Astrocyte (in vitro differentiated cells and primary cell): ENCODE measurements at regions not wholly inside any gene's neighbourhood (a gene's known extent, or its start where the extent isn't known, plus 50 kb on each side); places are given as distances from the start of the nearest gene placed in this dataset.

Source experiments
- DNase-seq: peaks from one replicate; pipeline ENCODE4 v3.0.0-alpha.2; 2010; ENCODE audit warnings: low read depth
- FAIRE-seq: peaks from 2 replicates; lab custom pipeline; 2011; peaks lifted over from hg19 to GRCh38; lab: Jason Lieb, UNC
- H2AFZ ChIP-seq: 2 replicates; pipeline ENCODE4 v1.6.0; 2012; ENCODE audit warnings: low read depth, low read length, inconsistent platforms
- H3K27ac ChIP-seq: 2 replicates; pipeline ENCODE4 v1.5.1; 2011; ENCODE audit warnings: low read depth, low read length, inconsistent platforms
- H3K27me3 ChIP-seq: 2 replicates; pipeline ENCODE4 v1.6.0; 2011; ENCODE audit warnings: low read length, inconsistent platforms; ENCODE audit not compliant: insufficient read depth
- H3K36me3 ChIP-seq: 2 replicates; pipeline ENCODE4 v1.5.1; 2011; ENCODE audit warnings: low read length, inconsistent platforms; ENCODE audit not compliant: insufficient read depth
- H3K4me1 ChIP-seq: 2 replicates; pipeline ENCODE4 v1.5.1; 2011; ENCODE audit warnings: low read length, inconsistent platforms; ENCODE audit not compliant: insufficient read depth
- H3K4me2 ChIP-seq: 2 replicates; pipeline ENCODE4 v1.6.0; 2012; ENCODE audit warnings: low read length, inconsistent platforms
- H3K4me3 ChIP-seq: 2 replicates; pipeline ENCODE4 v1.5.1; 2011; ENCODE audit warnings: low read depth, mild to moderate bottlenecking, low read length, inconsistent platforms; ENCODE audit not compliant: insufficient read depth
- H3K79me2 ChIP-seq: 2 replicates; pipeline ENCODE4 v1.6.0; 2012; ENCODE audit warnings: mild to moderate bottlenecking, low read length, inconsistent platforms; ENCODE audit not compliant: insufficient read depth
- H3K9ac ChIP-seq: 2 replicates; pipeline ENCODE4 v1.6.0; 2012; ENCODE audit warnings: mild to moderate bottlenecking, low read length, inconsistent platforms
- H3K9me3 ChIP-seq: 2 replicates; pipeline ENCODE4 v1.5.1; 2012; ENCODE audit warnings: low read depth, mild to moderate bottlenecking, low read length, inconsistent platforms; ENCODE audit not compliant: insufficient read depth
- H4K20me1 ChIP-seq: 2 replicates; pipeline ENCODE4 v1.6.0; 2012; ENCODE audit warnings: low read length, inconsistent platforms; ENCODE audit not compliant: insufficient read depth
- H3K27ac Mint-ChIP-seq: one replicate; pipeline ENCODE4 v1.8.0; 2021; ENCODE audit warnings: mild to moderate bottlenecking, mixed read lengths; ENCODE audit not compliant: unreplicated experiment
- H3K27me3 Mint-ChIP-seq: one replicate; pipeline ENCODE4 v1.8.0; 2021; ENCODE audit warnings: low read depth, mixed read lengths; ENCODE audit not compliant: unreplicated experiment
- H3K36me3 Mint-ChIP-seq: one replicate; pipeline ENCODE4 v1.8.0; 2021; ENCODE audit warnings: low read depth, mixed read lengths; ENCODE audit not compliant: unreplicated experiment
- H3K4me1 Mint-ChIP-seq: one replicate; pipeline ENCODE4 v1.8.0; 2021; ENCODE audit warnings: low read depth, mixed read lengths; ENCODE audit not compliant: unreplicated experiment
- H3K4me3 Mint-ChIP-seq: one replicate; pipeline ENCODE4 v1.8.0; 2021; ENCODE audit warnings: mild to moderate bottlenecking, moderate library complexity, mixed read lengths; ENCODE audit not compliant: unreplicated experiment
- H3K9me3 Mint-ChIP-seq: one replicate; pipeline ENCODE4 v1.8.0; 2021; ENCODE audit warnings: mild to moderate bottlenecking, mixed read lengths; ENCODE audit not compliant: unreplicated experiment
- EZH2 ChIP-seq: IDR thresholded peaks from 2 replicates; pipeline ENCODE4 v1.6.1; 2012; ENCODE audit warnings: mild to moderate bottlenecking, low read length, inconsistent platforms; ENCODE audit not compliant: insufficient read depth
- TF ChIP-seq, protein P1 (sequence below): IDR thresholded peaks from 2 replicates; pipeline ENCODE4 v1.5.1; 2011; ENCODE audit warnings: low read depth, mild to moderate bottlenecking, inconsistent platforms, low read length, moderate library complexity; ENCODE audit not compliant: insufficient read depth

- H3K4me3 ChIP-seq: no peak overlapping the region
- Mint-ChIP-seq H3K9me3 (no peaks in the 10 kb centered on the region), H3K27ac (no peak overlapping the region), H3K27me3 (peaks cover 7% of the 10 kb centered on the region), H3K4me3 (no peak overlapping the region), H3K4me1 (peaks cover 2% of the 10 kb centered on the region), H3K36me3 (no peaks in the 10 kb centered on the region)
- no peak overlapping the region for H3K9ac ChIP-seq
- no peaks in the 10 kb centered on the region for H3K9me3 ChIP-seq
- H3K4me1 ChIP-seq: no peaks in the 10 kb centered on the region
- no peak overlapping the region for H3K4me2 ChIP-seq
- no peak overlapping the region for H2AFZ ChIP-seq
- FAIRE-seq: no peak
- TF ChIP-seq EZH2: no peak
- TF ChIP-seq, protein P1, sequence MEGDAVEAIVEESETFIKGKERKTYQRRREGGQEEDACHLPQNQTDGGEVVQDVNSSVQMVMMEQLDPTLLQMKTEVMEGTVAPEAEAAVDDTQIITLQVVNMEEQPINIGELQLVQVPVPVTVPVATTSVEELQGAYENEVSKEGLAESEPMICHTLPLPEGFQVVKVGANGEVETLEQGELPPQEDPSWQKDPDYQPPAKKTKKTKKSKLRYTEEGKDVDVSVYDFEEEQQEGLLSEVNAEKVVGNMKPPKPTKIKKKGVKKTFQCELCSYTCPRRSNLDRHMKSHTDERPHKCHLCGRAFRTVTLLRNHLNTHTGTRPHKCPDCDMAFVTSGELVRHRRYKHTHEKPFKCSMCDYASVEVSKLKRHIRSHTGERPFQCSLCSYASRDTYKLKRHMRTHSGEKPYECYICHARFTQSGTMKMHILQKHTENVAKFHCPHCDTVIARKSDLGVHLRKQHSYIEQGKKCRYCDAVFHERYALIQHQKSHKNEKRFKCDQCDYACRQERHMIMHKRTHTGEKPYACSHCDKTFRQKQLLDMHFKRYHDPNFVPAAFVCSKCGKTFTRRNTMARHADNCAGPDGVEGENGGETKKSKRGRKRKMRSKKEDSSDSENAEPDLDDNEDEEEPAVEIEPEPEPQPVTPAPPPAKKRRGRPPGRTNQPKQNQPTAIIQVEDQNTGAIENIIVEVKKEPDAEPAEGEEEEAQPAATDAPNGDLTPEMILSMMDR: no peak
- H3K27me3 ChIP-seq: no peaks in the 10 kb centered on the region
- no peaks in the 10 kb centered on the region for H3K36me3 ChIP-seq
- no peaks in the 10 kb centered on the region for H3K79me2 ChIP-seq
- H3K27ac ChIP-seq: no peak overlapping the region
- no peaks in the 10 kb centered on the region for H4K20me1 ChIP-seq
- DNase-seq: no peak
Observed at GRCh38 chr12:92402415-92402814, 256.8 kb upstream of the BTG1 start.

DNA sequence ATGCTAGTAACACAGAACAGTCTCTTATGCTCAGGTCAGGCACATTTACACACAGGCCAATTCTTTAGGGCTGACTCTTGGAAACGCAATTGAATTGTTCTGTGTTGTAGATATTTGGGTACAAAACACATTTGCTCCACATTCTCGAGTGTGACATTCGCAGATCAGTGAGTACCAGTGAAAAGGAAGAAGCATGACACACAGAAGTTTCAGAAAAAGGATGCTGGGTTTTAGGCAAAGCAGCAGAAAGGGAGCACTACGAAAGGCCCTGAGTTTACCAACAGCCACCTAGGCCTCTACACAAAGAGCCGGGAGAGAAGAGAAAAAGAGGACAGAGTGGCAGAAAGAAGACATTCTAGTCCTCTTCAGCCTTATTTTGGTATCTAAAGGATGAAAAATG, 254.4 kb upstream of the BTG1 start:
- no peaks in the 10 kb centered on the region for H3K36me3 ChIP-seq
- no peak overlapping the region for H3K4me3 Mint-ChIP-seq
- no peak overlapping the region for H3K27ac Mint-ChIP-seq
- peaks cover 7% of the 10 kb centered on the region for H3K27me3 Mint-ChIP-seq
- H3K36me3 Mint-ChIP-seq: no peaks in the 10 kb centered on the region
- no peaks in the 10 kb centered on the region for H3K9me3 ChIP-seq
- no peak overlapping the region for H2AFZ ChIP-seq
- H4K20me1 ChIP-seq: no peaks in the 10 kb centered on the region
- no peaks in the 10 kb centered on the region for H3K9me3 Mint-ChIP-seq
- no peak overlapping the region for H3K27ac ChIP-seq
- H3K9ac ChIP-seq: no peak overlapping the region
- H3K4me3 ChIP-seq: no peak overlapping the region
- no peaks in the 10 kb centered on the region for H3K27me3 ChIP-seq
- no peak overlapping the region for H3K4me2 ChIP-seq
- no peak for DNase-seq
- TF ChIP-seq, protein P1: no peak
- no peak for TF ChIP-seq EZH2
- H3K79me2 ChIP-seq: no peaks in the 10 kb centered on the region
- no peaks in the 10 kb centered on the region for H3K4me1 ChIP-seq
- no peak for FAIRE-seq
- peaks cover 10% of the 10 kb centered on the region for H3K4me1 Mint-ChIP-seq

DNA sequence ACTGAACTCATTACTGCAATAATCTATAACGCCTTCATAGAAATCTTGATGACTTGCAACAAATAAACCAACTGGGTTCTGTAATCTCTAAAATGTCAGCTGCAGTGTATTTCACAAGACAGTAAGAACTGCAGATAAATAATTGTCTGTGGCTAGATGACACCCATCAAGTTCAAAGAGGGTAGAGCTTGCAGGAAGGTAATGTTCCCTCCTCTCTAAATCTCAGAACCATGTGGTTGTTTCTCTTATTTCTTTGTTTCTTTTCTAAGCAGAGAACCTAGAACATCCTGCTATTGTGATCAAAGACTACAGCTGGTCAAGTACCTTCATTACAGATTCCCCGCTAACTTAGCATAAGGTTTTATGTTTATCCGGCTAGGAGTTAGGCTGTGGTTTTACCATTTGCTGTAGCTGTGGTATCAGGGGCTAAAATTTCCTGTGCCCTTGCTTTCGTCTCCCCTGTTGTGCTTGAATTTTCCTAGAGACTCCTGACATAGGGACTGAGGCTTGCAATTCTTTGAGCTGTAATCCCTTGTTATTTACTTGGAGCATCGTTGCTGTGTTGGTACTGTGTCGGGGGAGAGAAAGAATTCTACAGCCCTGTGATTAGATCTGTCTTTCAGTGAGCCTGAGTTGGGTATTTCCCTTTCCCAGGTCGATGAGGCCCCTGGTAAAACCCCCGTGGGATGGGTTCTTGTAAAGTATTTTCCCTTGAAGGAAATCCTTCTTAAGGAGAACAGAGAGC, 253.1 kb upstream of the BTG1 start:
- Histone ChIP-seq H3K9ac (no peak overlapping the region), H4K20me1 (no peaks in the 10 kb centered on the region), H3K27ac (no peak overlapping the region), H3K36me3 (no peaks in the 10 kb centered on the region), H3K79me2 (no peaks in the 10 kb centered on the region), H3K4me1 (no peaks in the 10 kb centered on the region), H2AFZ (no peak overlapping the region), H3K4me2 (no peak overlapping the region), H3K4me3 (no peak overlapping the region), H3K27me3 (no peaks in the 10 kb centered on the region), H3K9me3 (peaks cover under 1% of the 10 kb centered on the region)
- Mint-ChIP-seq H3K27me3 (peaks cover 7% of the 10 kb centered on the region), H3K4me1 (peaks cover 9% of the 10 kb centered on the region), H3K27ac (no peak overlapping the region), H3K9me3 (peaks cover 6% of the 10 kb centered on the region), H3K4me3 (no peak overlapping the region), H3K36me3 (no peaks in the 10 kb centered on the region)
- no peak for TF ChIP-seq EZH2
- TF ChIP-seq, protein P1: no peak
- no peak for FAIRE-seq
- no peak for DNase-seq
